ENCODE measurements at regions not wholly inside any gene's neighbourhood (a gene's known extent, or its start where the extent isn't known, plus 50 kb on each side); places are given as distances from the start of the nearest gene placed in this dataset.

GRCh38 chr2:41993435-41993925 lies 54.3 kb upstream of the PKDCC start:
- TF ChIP-seq POLR2A (IDR thresholded peaks at IDR 0.05), result no peak
- TF ChIP-seq CTCF (IDR thresholded peaks at IDR 0.05), result no peak
